ENCODE measurements at regions not wholly inside any gene's neighbourhood (a gene's known extent, or its start where the extent isn't known, plus 50 kb on each side); places are given as distances from the start of the nearest gene placed in this dataset.

DNA sequence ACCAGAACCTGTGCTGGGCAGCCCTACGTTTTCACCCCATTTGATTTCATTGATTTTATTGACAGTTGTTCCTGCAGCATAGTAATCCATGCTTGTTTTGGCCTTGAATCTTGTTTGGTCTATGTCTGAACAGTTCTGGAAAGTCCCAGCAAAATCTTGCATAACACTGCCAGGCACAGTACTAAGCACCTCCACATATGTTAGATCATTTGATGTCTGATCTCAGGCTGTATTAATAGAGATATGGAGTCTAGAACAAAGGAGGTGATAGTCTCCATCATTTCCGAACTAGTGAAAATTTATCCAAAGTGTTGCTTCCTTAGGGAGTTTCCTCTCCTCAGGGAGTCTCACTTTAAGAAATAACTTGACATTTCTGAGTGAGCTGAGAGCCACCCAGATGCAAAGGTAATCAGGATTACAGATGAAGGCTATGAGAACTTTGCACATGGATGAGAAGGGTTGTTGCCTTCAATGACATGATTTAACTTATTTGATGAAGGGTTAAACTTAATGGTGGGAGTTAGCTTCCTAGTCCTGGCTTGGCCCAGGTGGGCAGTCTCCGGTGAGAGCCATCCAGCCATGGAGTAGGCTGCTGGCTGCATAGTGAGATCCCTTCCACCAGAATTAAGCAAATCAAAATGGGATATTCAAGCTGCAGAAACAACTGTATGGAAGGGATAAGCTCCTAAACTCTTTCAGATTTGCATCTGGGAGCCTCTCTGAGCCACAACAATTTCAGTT, 173.8 kb upstream of the MVB12B start:
- no peak for DNase-seq (ENCODE audit: low spot score)

DNA sequence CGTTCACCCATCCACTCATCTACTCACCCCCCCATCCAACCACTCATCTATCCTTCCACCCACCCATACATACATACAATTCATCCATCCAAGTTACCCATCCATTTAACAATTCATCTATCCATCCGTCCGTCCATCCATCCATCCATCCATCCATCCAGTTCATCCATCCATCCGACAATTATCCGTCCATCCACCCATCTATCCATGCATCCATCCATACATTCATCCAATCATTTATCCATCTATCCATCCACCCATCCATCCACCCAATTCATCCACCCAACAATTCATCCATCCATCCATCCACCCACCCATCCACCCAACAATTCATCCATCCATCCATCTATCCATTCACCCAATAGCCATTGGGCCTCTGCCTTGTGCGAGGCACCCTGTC, 173.2 kb upstream of the MVB12B start:
- DNase-seq (ENCODE audit: low spot score): no peak

DNA sequence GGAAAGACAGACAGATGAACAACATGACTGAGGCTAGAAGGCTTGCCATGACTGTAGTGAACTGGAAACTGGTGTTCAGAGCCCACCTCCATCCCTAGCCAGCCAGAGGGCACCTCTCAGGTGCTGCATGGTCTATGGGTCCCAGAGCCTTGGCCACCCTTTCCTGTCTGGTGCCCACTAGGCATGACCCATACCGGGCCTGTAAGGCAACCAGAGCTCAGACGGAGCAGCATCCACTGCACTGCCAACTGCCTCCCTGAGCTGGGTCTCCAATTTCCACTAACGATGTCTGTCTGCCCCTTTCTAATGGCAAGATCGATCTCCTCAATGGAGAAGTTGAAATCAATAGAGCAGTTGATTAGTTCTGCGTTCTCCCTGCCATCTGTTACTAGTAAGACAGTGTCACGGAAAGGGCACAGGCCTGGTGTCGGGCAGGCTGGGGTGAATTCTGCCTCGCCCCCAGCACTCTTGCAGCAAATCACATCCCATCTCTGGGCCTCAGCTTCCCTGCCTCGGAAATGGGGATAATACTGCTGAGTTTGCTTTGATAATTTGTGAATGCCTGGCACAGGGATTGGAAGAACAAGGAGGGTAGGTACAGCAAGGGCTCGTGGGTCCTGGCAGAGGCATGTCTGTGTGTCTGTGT, 172.3 kb upstream of the MVB12B start:
- no peak for DNase-seq (ENCODE audit: low spot score)

DNA sequence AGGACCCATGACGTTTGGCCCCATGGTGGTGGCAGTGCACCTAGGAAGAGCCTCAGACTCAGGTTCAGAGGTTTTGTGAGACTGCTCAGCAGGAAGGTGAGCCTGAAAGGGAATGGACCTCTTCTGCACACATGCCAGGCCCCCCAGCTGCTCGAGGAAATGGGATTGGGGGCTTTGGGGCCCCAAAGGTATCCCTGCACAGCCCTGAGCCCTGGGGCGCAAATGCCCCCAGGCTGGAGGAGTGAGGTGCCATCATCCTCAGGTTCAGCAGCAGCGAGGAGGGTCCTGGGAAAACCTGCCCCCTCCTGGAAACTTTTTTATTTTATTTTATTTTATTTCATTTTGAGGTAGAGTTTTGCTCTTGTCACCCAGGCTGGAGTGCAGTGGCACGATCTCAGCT, 171.8 kb upstream of the MVB12B start:
- DNase-seq (ENCODE audit: low spot score): no peak

DNA sequence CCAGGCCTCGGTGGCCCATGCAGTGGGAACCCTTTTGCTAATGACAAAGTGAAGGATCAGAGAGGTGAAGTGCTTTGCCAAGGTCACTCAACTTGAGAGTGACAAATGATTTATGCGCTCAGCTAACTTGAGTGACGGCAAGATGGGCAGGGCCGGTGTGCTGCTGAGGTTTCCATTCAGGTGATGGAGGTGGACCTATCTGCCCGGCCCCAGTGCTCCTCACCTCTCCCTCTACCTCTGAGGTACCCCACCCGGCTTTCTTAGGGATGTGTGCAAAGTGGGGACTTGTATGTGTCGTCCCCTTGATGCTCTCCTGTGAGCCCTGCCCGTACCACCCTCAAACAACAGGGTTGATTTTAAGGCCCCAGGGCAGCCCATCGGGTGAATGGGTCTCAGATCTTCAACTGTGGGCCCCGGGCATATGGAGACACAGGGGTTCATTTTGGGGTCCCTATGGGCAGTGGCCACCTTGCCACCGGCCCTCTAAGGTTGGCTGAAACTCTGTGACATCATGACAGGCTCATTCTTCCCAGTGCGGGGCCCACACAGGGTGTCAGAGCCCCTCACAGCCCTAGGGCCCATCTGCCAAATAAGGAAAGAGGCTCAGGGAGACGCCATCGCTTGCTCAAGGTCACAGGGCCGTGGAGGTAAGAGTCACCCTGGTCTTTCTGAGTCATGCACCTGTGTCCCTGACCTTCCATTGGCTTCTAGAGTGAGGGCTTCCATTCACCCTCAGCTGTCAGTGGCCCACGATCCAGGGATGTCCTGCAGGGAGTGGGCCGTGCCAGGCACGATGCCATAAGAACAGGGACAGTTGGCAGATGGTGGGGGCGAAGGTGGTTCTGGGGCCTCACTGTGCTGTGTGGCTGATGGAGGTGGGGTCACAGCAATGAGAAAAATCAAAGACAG, 170.6 kb upstream of the MVB12B start:
- no peak for DNase-seq (ENCODE audit: low spot score)

DNA sequence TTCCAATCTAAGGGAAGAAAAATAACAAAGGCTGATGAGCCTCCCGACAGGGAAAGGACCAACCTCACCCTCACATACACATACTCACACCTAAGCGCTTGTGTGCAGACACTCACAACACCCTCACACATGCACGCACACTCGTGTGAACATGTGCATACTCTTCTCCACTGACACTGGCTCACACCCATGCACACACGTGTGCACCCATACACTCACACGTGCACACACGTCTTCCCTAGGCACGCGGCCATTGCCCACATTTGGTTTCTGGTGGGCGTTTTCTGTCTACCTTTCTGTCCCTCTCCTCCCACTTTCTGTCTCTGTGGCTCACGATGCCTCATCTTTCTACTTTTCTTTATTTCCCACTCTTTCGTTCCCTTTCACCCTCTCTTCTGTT, 169.7 kb upstream of the MVB12B start:
- no peak for DNase-seq (ENCODE audit: low spot score)

DNA sequence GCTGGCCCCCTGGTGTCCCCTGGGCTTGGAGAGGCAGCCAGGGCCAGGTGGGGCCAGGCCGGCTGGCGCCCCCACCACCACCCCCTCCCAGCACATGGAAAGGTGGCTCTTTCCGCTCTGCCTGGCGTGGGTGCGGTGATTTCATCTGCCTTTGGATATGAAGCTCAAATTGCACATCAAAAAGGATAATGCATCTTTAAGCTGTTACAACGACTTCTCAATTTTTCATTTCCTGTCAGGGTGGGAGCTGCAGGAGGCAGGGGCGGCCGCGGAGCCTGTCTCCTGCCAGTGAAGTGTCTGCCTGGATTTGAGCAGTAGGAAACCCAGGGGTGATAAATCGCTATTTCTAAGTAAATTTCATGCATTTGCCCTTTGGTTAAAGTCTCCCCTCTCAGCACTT, 169.2 kb upstream of the MVB12B start:
- no peak for DNase-seq (ENCODE audit: low spot score)

DNA sequence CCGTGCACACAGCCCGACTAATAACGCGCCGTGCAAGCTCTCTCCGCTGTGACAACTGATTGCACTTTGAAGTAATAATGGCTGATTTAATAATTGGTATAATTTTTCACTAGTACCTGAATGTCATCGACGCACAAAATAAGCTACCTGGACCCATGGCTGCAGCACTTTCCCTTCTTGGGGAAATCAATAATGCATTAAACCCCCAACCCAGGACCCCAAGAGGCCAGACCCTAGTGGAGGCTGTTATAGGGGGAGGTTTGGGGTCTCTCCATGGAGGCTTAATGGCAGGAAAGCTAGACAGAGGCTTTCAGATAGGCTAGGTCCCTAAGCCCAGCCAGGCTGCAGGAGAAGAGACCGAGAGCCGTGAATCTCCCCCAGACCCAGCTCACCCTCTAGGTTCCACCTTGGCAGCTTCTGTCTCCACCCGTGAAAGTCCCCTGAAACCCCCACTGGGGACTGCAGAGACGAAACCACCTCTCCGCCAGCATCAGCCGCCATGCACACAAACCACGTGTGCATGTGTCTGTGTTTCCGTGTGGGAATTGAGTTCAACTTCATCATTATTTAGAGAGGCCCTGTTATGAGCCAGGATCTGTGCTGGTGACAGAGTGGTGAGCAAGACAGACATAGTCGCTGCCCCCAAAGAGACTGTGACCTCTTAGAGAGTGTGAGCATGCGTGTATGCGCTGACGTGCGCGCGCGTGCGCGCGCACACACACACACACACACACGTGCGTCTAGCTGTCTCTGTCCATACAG, 168.6 kb upstream of the MVB12B start:
- DNase-seq (ENCODE audit: low spot score): no peak

DNA sequence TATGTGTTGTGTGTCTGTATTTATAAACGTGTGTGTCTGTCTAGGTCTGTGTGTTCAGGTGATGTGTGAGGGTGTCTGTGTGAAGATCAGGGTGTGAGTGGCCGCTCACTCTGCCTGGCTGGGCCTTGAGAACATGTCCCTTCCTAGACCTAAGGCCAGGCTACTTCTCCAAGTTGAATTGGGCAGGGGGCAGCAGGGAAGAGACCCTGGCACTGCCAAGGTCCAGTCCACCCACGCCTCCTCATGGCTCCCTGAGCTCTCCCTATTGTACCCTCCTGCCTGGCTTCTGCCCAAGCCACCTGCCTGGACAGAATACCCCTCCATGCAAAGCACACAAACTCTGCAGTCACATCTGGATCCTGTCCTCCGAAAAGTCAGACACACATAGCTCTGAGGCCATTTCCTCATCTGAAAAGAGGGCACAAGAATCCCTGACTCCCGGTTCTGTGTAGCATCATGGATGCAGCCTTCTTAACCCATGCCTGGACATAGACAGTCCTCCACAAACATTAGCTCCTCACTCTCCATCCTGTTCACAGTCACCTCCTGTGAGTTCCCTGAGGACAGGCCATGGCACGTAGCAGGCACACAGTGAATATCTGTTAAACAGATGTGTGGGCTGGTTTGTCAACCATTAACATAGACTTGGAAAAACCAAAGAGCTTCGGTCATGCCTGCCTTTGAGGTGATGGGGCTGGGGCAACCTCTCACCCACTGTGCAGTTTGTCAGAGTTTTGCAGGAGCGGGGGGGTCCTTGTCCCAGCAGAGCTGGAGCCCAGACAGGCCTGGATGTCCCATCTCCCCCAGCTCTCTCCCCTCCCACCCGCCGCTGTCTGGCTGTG, 167.8 kb upstream of the MVB12B start:
- DNase-seq (ENCODE audit: low spot score): no peak

DNA sequence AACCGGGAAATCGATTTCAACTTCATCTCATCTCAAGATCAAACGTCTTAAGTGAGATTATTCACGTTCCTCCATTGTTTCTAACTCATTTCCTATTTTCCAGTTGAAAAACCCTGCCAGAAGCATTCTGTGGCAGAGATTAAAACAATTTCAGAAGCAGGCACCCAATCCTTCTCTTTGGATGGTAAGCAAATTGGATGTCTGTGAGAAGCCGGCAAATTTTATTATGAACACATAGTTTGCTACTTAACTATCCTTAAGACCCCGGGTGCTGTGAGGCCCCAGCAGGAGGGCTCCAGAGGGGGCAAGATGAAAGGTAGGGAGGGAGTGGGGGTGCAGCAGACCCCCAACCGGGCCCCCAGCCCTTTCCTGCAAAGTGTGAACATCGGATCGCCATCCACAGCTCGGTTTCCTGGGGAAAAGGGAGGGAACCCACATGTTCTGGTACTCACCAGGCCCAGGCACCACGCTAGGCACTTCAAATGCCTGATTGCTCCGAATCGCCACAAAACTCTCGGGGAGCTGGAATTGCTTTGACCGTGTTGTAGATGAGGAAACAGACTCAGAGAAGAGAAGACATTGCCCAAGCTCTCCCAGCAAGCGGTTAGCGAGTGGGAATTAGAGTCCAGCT, 167.1 kb upstream of the MVB12B start:
- no peak for DNase-seq (ENCODE audit: low spot score)

DNA sequence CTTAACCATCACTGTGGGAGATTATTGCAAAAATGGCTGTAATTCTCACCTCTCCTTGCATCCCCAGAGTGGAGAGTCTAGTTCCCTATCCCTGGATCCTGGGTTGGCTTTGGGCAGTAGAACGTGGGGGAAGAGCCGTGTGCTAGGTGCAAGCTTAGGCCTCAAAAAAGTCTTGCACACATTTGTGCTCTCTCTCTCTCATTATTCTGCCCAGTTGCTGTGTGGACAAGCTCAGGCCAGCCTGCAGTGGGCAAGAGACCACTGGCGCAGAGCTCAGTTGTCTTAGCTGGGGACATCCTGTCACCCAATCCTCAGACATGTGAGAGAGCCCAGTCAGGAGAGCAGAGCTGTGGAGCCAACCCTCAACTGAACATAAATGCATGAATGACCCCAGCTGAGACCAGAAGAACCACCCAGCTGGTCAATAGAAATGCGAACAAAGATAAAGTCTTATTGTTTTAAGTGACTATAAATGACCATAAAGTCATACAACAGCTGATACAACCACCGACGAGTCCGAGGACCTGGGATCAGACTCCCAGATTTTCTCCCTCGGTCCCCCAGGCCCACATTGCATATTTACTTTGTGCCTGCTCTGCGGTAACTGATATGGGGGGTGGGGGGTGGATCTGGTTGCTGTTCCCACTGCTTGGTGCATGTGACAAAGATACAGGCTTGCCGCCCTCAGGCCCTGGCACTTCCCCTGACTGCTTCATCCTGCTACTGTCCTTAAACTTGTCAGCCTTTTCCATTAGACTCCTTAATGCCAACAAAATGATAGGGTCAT, 166.4 kb upstream of the MVB12B start:
- no peak for DNase-seq (ENCODE audit: low spot score)

DNA sequence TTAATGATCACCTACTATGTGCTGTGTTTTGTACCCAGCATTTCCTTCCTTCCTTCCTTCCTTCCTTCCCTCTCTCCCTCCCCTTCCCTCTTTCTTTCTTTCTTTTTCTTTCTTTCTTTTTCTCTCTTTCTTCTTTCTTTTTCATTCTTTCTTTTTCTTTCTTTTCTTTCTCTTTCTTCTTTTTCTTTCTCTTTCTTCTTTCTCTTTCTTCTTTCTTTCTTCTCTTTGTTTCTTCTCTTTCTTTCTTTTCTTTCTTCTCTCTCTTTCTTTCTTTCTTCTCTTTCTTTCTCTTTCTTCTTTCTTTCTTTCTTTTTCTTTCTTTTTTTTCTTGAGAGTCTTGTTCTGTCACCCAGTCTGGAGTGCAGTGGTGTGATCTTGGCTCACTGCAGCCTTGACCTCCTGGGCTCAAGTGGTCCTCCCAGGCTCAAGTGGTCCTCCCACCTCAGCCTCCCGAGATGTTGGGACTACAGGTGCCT, 165.7 kb upstream of the MVB12B start:
- no peak for DNase-seq (ENCODE audit: low spot score)

DNA sequence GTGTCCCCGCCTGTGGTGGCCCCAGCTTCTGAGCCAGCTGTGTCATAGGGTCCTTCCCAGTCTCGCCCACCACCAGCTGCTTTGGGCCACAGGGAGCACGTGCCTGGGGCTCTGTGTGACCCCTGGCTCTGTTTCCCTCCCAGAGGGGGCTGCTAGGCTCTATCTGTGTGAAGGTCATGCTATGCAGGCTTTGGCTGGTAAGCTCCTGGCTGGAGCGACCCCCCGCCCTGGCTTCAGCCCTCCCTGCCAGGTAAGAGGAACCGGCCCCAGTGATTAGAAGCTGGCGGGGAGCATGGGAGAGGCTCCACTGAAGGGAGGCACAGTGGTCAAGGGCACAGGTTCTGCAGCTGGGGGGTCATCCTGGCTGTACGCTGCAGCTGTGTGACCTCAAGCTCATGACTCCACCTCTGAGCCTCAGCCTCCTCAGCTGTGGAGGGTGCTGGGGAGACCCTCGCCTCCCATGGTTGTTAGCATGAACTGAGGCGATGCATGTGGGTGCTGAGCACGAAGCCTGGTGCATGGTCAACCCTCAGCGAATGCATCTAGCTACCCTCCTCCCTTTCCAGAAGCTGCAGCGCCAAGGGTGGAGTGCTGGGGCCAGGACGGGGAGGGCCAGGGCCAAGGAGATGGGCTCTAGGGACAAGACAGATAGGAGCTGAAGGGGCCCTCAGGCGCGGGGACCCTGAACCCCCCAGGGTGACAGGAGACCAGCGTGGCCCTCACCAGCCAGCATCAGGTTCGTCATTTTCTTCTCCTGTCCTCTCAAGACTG, 163.8 kb upstream of the MVB12B start:
- DNase-seq (ENCODE audit: low spot score): no peak

DNA sequence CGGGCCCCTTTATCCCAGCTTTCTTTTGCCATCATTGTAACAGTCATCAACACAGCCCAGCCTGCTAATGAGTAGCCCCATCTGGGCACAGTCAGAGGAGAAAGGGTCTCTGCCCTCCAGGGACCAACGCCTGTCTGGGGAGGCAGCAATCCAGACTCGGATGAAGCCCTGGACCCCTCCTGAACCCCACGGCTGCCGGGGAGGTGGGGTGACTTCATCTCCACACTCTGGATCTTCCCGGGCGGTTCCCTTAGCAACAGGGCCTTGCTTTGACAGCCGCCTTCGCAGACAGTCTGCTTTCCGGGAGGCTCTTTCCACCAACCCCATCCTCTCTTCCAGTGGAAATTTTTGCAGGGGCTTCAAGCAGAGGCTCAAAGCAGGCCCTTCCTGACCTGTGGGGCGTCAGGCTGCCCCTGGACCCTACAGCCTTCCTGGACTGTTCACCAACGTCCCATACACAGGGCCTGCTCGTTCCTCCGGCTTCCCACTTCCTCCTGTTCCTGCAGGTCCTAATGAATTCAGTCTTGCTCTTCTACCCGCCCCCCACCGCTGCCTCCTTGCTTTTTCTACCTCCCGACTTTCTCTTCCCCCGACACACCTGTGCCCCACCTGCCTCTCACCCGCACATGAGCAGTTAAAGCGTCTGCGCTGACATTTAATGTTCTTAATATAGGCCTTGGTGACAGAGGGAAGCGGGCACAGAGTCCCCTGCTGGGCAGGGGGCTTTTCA, 161.7 kb upstream of the MVB12B start:
- DNase-seq (ENCODE audit: low spot score): no peak

DNA sequence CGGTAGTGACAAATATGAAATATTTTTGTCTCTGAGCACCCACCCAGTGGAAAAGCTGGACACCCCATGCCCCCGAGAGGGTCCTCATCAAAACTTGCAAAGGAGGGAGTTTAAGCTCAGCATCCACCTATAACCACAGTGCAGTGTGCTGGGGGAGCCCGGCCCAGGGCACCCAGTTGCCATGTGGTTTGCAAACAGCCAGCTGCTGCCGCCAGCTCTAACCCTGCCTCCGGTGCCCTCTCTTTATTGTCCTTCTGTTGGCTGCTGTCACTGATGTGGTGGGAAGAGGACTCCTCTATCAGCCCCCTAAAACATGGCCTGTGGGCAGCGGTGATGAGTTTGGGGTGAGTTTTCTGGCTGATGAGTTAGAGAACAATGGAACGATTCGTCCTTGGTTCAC, 160.9 kb upstream of the MVB12B start:
- no peak for DNase-seq (ENCODE audit: low spot score)

DNA sequence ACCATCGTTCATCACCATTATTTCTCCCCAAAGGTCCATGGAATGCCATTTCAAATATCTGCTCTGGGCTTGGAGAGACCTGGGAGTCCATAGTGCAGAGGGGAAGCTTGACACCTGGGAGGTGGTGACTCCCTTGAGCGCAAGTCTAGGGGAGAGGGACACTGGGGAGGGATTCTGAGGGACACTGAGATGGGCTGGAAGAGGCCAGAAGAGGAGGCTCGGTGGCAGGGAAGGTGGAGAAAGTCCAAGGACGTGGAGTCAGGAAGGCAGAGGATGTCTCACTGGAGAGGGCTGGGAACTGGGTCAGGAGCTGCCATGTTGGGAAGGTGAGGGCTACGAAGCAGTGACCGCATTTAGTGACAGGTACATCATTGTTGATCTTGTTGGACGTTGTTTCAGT, 160.3 kb upstream of the MVB12B start:
- DNase-seq (ENCODE audit: low spot score): no peak

DNA sequence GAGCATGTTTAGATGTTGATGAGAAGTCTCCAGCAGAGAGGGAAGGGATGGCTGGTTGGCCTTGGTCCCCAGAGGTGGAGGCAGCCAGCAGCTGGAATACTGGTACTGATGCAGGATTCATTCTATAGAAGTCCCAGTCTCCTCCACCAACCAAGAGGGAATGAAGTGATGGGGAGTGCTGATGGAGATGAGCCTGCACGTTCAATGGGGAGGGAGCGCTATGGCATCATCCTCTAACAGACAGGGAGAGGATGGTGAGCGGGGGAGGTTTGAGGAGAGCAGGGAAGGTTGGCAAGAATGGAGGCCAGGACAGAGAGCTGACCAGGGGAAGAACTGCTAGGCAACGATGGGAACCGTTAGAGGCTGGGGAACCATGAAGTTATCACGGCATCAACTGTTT, 159.8 kb upstream of the MVB12B start:
- DNase-seq (ENCODE audit: low spot score): no peak

DNA sequence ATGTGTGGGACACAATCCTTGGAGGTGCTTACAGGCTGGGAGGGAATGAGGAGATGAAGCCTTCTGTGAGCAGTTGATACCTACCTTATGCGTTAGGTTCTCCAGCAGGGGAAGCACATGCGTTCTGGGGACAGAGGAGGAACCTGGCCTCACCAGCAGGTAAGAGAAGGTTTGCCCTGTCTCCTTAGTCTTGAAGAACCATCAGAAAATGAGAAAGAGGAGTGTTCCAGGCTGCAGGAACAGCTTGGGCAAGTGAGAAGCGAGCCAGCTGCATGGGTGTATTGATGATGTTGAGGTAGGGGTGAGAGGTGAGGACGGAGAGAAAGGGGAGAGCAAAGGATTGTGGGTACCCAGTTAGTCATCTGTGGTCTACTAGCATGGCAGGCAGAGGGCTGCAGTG, 156.9 kb upstream of the MVB12B start:
- no peak for DNase-seq (ENCODE audit: low spot score)
